SK-N-SH treated with all-trans-retinoic acid at 6 μM for 48 hours (cell line): ENCODE measurements at regions not wholly inside any gene's neighbourhood (a gene's known extent, or its start where the extent isn't known, plus 50 kb on each side); places are given as distances from the start of the nearest gene placed in this dataset.

Experiments
- ESRRG ChIP-seq: fragments of 250-450 bp; sonication (Bioruptor Pico); IDR thresholded peaks from 2 replicates; pipeline ENCODE4 v1.6.1; 2021; ENCODE audit warnings: mild to moderate bottlenecking
- GLIS3 ChIP-seq: fragments of 250-450 bp; sonication (Bioruptor Pico); IDR thresholded peaks from 2 replicates; pipeline ENCODE4 v1.5.0; 2020; ENCODE audit warnings: mild to moderate bottlenecking, moderate library complexity
- RARB ChIP-seq: fragments of 250-450 bp; sonication (Bioruptor Pico); IDR thresholded peaks from 2 replicates; pipeline ENCODE4 v1.8.0; 2021; ENCODE audit warnings: mild to moderate bottlenecking, moderate library complexity
- SNAI2 ChIP-seq: fragments of 250-450 bp; sonication (Bioruptor Pico); IDR thresholded peaks from 2 replicates; pipeline ENCODE4 v1.5.0; 2020; ENCODE audit warnings: mild to moderate bottlenecking, moderate library complexity
- TCF4 ChIP-seq: fragments of 250-450 bp; sonication (Bioruptor Pico); IDR thresholded peaks from 2 replicates; pipeline ENCODE4 v1.8.0; 2021; ENCODE audit warnings: mild to moderate bottlenecking, moderate library complexity, borderline replicate concordance
- ZNF8 ChIP-seq: fragments of 450-650 bp; formaldehyde crosslinking; IDR thresholded peaks from 2 replicates; pipeline ENCODE4 v1.5.0; 2020; ENCODE audit warnings: mild to moderate bottlenecking, moderate library complexity
- TF ChIP-seq, protein P1 (sequence below): fragments of 250-450 bp; sonication (Bioruptor Pico); IDR thresholded peaks from 2 replicates; pipeline ENCODE4 v1.5.1; 2021; ENCODE audit warnings: mild to moderate bottlenecking, moderate library complexity
- TF ChIP-seq, protein P2 (sequence below): fragments of 250-450 bp; sonication (Bioruptor Pico); IDR thresholded peaks from 2 replicates; pipeline ENCODE4 v1.8.0; 2020; ENCODE audit warnings: mild to moderate bottlenecking, moderate library complexity, borderline replicate concordance

GRCh38 chr17:62193249-62193648 lies 128.2 kb upstream of the MED13 start:
- TF ChIP-seq RARB (CRISPR knock-in tag), result no peak
- TF ChIP-seq ESRRG (CRISPR knock-in tag), result no peak
- no peak for TF ChIP-seq TCF4 (CRISPR knock-in tag)
- no peak for TF ChIP-seq SNAI2 (CRISPR knock-in tag)
- TF ChIP-seq, protein P1, sequence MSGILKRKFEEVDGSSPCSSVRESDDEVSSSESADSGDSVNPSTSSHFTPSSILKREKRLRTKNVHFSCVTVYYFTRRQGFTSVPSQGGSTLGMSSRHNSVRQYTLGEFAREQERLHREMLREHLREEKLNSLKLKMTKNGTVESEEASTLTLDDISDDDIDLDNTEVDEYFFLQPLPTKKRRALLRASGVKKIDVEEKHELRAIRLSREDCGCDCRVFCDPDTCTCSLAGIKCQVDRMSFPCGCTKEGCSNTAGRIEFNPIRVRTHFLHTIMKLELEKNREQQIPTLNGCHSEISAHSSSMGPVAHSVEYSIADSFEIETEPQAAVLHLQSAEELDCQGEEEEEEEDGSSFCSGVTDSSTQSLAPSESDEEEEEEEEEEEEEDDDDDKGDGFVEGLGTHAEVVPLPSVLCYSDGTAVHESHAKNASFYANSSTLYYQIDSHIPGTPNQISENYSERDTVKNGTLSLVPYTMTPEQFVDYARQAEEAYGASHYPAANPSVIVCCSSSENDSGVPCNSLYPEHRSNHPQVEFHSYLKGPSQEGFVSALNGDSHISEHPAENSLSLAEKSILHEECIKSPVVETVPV (CRISPR knock-in tag), result no peak
- no peak for TF ChIP-seq ZNF8
- TF ChIP-seq, protein P2, sequence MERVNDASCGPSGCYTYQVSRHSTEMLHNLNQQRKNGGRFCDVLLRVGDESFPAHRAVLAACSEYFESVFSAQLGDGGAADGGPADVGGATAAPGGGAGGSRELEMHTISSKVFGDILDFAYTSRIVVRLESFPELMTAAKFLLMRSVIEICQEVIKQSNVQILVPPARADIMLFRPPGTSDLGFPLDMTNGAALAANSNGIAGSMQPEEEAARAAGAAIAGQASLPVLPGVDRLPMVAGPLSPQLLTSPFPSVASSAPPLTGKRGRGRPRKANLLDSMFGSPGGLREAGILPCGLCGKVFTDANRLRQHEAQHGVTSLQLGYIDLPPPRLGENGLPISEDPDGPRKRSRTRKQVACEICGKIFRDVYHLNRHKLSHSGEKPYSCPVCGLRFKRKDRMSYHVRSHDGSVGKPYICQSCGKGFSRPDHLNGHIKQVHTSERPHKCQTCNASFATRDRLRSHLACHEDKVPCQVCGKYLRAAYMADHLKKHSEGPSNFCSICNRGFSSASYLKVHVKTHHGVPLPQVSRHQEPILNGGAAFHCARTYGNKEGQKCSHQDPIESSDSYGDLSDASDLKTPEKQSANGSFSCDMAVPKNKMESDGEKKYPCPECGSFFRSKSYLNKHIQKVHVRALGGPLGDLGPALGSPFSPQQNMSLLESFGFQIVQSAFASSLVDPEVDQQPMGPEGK (CRISPR knock-in tag), result no peak
- TF ChIP-seq GLIS3, result no peak
